ENCODE measurements at regions not wholly inside any gene's neighbourhood (a gene's known extent, or its start where the extent isn't known, plus 50 kb on each side); places are given as distances from the start of the nearest gene placed in this dataset.

GRCh38 chr9:10930081-10930480 lies 317.3 kb upstream of the PTPRD start:
- in situ Hi-C loops (cut with HindIII; ENCODE audit: low sequenced_read_pairs): no loop called here
- DNase-seq (ENCODE audit: low spot score): no peak

DNA sequence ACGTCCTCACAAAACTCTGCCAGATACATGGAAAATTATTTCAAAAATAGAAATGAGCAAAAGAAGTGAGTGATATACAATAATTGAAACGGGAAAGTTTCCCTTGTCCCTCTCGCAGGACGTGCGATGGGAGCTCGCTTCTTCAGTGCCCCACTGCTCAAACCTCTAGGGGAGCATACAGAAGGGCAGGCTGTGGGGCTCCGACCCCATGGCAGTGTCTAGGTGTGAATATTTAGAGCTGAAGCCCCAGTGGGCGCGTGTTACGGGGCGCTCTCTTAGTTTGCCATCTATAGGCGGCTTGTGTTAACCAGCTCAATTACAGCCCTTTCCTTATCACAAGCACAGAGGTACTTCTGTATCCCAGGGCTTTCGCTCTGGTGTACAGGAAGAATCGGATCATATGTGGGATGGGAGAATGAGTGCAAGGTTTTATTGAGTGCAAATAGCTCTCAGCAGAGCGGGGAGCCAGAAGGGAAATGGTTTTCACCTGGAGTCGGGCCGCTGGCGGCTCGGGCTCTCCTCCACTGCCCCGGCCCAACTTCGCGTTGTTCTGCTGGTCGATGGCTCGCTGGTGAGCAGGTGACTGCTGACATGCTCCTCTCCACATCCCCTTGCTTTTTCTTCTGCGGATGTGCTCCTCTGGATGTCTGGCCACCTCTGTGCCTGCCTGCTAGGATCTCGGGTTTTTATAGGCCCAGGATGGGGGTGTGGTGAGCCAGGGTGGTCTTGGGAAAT lies 334.0 kb upstream of the PTPRD start:
- in situ Hi-C loops (cut with HindIII; ENCODE audit: low sequenced_read_pairs): no loop called here

DNA sequence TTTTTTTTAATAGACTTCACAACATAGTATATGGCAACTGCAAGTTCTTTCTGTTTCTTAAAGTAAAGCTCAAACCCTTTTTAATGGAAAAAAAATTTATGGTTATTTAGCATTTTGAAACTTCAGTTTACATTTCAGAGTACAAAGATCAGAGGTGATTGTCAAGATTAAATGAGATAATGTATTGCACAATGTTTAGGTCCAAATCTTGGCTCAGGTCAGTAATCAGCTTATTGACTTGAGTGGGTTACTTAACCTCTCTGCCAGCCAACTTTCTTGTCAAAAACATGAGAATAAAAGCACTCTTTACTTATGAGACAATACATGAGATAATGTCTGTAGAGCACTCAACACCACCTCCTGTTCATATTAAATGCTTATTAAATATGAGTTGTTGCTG lies 345.1 kb upstream of the PTPRD start:
- in situ Hi-C loops (cut with HindIII; ENCODE audit: low sequenced_read_pairs): no loop called here

More for the DNA sequence above, 334.0 kb upstream of the PTPRD start:
- DNase-seq (ENCODE audit: low spot score): no peak

DNA sequence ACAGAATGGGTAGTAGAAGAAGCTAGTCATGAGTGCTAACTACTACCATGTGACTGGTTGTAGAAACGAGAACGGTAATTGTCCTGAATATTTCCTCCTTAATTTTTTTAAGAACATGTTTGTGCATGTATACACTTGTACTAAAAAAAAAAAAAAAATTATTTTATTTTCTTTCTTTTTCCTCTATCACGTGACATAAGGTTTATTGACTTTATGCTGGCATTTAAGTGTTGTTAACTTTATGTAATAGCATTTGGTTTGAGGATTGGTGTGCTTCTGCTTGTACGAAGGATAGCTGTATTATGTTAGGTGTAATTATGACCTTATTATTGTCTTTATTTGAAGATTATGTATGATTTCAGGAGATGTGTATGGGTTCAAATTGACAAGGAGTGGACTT lies 349.1 kb upstream of the PTPRD start:
- in situ Hi-C loops (cut with HindIII; ENCODE audit: low sequenced_read_pairs): no loop called here
- DNase-seq (ENCODE audit: low spot score): no peak

More for the DNA sequence above, 345.1 kb upstream of the PTPRD start:
- DNase-seq (ENCODE audit: low spot score): no peak

- in situ Hi-C loops (cut with HindIII; ENCODE audit: low sequenced_read_pairs): no loop called here
- no peak for DNase-seq (ENCODE audit: low spot score)
Observed at GRCh38 chr9:10983251-10983650, 370.4 kb upstream of the PTPRD start.

DNA sequence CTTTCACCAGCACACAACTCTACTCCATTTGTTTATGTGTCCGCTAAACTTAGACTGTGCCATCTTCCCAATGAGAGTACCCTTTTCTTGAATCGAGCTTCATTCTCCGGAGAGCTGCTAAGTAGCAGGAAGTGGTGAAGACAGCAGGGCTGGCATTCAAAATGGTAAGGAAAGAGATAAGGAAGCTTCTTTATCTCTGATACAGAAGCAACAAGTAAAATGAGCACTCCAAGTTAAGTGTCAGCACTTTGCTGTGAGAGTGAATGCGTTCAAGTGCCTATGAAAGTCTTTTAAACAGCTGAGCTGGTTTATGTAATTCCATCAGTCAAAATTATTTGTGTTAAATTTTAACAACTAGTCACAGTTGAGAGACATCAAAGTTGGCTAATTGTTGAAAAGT lies 386.8 kb upstream of the PTPRD start:
- in situ Hi-C loops (cut with HindIII; ENCODE audit: low sequenced_read_pairs): no loop called here

DNA sequence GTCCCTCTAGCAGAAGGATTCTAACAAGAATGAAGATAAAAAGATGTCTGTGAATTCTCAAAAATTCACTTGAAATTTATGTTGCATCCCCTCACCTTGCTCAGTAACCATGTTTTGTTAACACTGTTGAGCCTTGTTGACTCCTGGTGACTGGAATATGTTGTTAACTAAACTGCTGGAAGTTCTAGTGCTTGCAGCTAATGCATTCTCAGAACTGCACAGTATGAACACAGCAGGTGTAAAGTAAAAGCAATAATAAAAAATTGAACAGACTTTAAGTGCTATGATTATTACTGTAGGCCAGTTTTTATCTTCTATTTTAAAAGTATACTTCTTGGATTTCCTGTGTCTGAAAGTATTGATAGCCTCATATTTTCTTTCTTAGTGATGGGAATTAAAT lies 388.7 kb upstream of the PTPRD start:
- no peak for DNase-seq (ENCODE audit: low spot score)
- in situ Hi-C loops (cut with HindIII; ENCODE audit: low sequenced_read_pairs): no loop called here

More for the DNA sequence above, 386.8 kb upstream of the PTPRD start:
- DNase-seq (ENCODE audit: low spot score): no peak

- in situ Hi-C loops (cut with HindIII; ENCODE audit: low sequenced_read_pairs): no loop called here
- DNase-seq (ENCODE audit: low spot score): no peak
Observed at GRCh38 chr9:11002705-11003104, 389.9 kb upstream of the PTPRD start.

- DNase-seq (ENCODE audit: low spot score): no peak
- in situ Hi-C loops (cut with HindIII; ENCODE audit: low sequenced_read_pairs): no loop called here
Observed at GRCh38 chr9:11003836-11004235, 391.0 kb upstream of the PTPRD start.

- in situ Hi-C loops (cut with HindIII; ENCODE audit: low sequenced_read_pairs): no loop called here
- DNase-seq (ENCODE audit: low spot score): no peak
Observed at GRCh38 chr9:11011696-11012095, 398.9 kb upstream of the PTPRD start.

GRCh38 chr9:11016081-11016480 lies 403.3 kb upstream of the PTPRD start:
- in situ Hi-C loops (cut with HindIII; ENCODE audit: low sequenced_read_pairs): no loop called here
- no peak for DNase-seq (ENCODE audit: low spot score)

DNA sequence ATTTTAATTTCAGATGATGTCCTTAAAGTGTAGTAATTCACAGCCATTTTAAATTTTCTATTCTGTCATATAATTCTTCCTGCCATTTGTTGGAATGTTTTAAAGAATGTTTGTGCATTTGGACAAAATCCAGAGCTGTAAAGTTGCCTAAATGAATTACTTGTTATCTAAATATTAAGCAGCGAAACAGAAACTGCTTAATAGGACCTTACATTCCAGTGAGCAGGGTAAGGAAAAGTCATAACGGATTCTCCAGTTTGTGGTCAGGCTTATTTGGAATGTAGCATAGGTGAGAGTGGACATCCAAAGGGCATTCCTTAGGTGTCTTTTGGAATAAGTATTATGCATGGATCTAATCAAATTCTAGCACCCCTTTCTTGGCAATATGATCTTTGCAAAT lies 410.4 kb upstream of the PTPRD start:
- in situ Hi-C loops (cut with HindIII; ENCODE audit: low sequenced_read_pairs): no loop called here

DNA sequence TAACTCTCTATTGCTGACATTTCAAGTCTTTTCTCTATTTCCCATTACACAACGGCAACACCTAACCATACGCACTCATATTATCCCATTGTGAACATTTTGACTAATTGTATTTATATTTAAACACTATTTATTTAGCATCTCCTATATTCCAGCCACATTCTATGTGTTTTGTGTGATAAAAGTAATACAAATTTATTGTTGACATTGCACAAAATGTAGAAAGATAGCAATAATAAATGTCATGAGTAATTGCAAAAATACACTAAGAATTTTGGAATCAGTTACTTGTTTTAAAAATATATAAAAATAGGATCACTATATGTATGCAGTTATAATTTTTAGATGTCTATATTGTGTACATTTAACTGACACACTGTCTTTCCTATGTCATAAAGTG lies 413.0 kb upstream of the PTPRD start:
- no peak for DNase-seq (ENCODE audit: low spot score)
- in situ Hi-C loops (cut with HindIII; ENCODE audit: low sequenced_read_pairs): no loop called here

More for the DNA sequence above, 410.4 kb upstream of the PTPRD start:
- DNase-seq (ENCODE audit: low spot score): no peak

DNA sequence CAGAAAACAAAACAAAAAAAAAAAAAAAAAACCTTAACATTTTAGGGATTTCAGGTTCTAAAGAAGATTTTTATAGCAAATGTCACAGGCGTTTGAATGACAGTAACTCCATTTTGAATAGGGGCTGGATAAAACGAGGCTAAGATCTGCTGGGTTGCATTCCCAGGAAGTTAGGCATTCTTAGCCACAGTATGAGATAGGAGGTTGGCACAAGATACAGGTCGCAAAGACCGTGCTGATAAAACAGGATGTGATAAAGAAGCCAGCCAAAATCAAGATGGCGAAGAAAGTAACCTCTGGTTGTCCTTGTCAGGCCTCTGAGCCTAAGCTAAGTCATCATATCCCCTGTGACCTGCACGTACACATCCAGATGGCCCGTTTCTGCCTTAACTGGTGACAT lies 425.6 kb upstream of the PTPRD start:
- DNase-seq (ENCODE audit: low spot score): no peak
- in situ Hi-C loops (cut with HindIII; ENCODE audit: low sequenced_read_pairs): no loop called here

GRCh38 chr9:11039006-11039405 lies 426.2 kb upstream of the PTPRD start:
- in situ Hi-C loops (cut with HindIII; ENCODE audit: low sequenced_read_pairs): no loop called here

GRCh38 chr9:11045589-11045988 lies 432.8 kb upstream of the PTPRD start:
- in situ Hi-C loops (cut with HindIII; ENCODE audit: low sequenced_read_pairs): no loop called here
- no peak for DNase-seq (ENCODE audit: low spot score)

More at GRCh38 chr9:11039006-11039405, 426.2 kb upstream of the PTPRD start:
- no peak for DNase-seq (ENCODE audit: low spot score)

GRCh38 chr9:11063263-11063662 lies 450.5 kb upstream of the PTPRD start:
- no peak for DNase-seq (ENCODE audit: low spot score)
- in situ Hi-C loops (cut with HindIII; ENCODE audit: low sequenced_read_pairs): no loop called here

- in situ Hi-C loops (cut with HindIII; ENCODE audit: low sequenced_read_pairs): no loop called here
- no peak for DNase-seq (ENCODE audit: low spot score)
Observed at GRCh38 chr9:11064909-11065308, 452.1 kb upstream of the PTPRD start.

DNA sequence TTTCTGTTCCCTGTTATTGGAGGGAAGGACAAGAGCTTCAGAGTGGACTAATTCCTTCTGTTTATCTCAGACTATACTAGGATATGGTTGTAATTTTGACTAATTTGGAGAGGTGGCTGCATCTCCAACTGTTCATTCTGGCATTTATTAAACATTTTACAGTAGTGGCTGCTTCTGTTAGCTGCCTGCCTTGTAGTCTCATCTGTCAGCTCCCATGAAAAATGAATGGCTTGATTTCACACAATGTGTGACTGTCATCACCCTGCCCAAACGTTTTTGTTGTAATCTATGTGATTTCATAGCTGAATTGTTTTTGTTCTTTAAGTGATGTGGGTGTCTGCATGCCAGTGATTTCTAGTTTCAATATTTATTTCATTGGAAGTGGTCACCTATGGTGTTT lies 459.4 kb upstream of the PTPRD start:
- in situ Hi-C loops (cut with HindIII; ENCODE audit: low sequenced_read_pairs): no loop called here
- DNase-seq (ENCODE audit: low spot score): no peak

DNA sequence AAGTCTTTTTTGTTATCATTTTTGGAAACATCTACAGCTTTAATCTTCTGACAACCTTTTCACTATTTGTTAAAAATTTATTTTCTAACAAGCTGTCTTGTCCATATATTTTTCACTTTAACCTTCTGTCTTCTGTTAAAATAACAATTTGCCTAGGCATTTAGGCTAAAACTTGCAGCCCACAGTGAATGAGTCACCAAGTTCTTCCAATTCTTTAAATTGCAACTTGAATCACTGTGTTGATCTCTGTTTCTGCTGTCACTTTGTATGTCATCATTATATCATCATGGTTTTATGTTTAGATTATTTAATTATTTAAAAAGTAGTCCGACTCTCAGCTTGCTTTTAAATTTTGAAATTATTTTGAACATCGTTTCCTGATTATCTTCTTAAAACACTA lies 473.8 kb upstream of the PTPRD start:
- no peak for DNase-seq (ENCODE audit: low spot score)
- in situ Hi-C loops (cut with HindIII; ENCODE audit: low sequenced_read_pairs): no loop called here

GRCh38 chr9:11088821-11089374 lies 476.1 kb upstream of the PTPRD start:
- no peak for DNase-seq (ENCODE audit: low spot score)
- in situ Hi-C loops (cut with HindIII; ENCODE audit: low sequenced_read_pairs): no loop called here
